ENCODE measurements at regions not wholly inside any gene's neighbourhood (a gene's known extent, or its start where the extent isn't known, plus 50 kb on each side); places are given as distances from the start of the nearest gene placed in this dataset.
"Not testable (repeated sequence)": the region's sequence is repeated elsewhere in the genome, so short reads cannot be mapped to it uniquely, and the experiment has no call there.

DNA sequence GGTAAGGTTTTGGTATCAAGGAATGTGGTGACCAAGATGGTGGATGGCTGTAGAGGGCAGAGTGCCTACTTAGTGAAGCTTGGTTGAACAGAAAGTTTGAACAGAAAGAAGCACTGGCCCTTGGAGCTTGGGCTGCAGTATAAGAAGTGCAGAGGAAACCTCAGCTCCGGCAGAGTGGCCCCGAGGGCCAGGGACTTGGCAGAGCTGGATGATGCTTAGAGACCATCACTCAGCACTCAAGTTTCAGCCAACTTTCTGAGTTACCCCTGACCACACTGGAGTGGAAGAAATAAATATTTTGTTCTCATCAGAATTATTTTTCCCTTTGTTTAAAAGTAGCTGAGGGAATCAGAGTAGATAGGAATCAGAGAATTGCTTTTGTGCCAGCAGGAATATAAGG is 336.7 kb downstream of the C7orf25 start:
- DNase-seq (ENCODE audit: low read depth in 4 of 4, low spot score in 2 of 4), result no peak

DNA sequence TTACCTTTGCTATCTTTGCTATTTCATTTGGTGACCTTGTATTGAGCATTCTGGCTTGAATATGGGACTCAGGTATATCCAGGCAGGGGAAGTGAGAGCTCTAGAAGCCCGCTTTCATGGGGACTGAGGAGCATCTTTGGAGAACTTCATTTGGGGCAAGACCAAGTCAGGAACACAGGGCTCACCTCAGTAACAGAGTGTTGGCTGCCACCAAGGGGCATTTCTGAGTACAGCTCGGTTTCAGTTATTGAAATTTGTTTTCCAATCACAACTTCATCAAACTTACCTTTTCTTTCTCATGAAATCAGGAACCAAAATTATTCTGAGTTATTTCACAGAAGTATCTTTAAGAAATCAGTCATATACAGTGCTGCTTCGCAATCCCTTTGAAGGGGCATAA is 337.2 kb downstream of the C7orf25 start:
- no peak for DNase-seq (ENCODE audit: low read depth in 4 of 4, low spot score in 2 of 4)

DNA sequence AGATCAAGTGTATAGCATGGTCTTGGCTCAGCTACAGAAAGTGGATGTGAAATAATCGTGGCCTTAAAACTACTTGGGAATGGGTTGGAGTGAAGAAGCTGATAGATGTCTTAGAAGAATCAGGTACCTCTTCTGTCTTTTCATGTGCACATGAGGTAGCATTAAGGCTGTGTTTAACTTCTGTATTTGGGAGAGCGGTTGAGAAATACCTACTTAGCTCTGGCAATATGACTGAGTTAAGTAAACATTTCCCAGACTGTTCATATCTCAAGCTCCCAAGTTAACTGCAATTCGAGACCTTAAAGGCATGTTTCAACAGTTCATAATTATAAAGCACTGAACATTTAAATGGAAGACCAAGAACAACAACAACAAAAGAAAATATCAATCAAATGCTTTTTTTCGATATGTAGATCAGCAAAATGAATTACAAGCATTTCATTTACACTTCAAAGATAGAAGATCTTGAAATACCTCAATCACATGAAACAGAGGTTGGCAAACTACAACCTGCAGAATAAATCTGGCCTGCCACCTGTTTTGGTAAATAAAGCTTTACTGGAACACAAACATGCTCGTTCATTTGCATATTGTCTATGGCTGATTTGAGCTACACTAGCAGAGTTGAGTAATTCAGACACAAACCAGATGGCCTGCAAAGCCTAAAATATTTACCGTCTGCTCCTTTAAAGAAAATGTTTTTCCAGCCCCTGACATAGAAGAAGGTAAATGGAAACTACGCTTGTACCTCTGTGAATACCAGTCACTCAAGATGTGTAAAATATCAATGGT is 337.1 kb upstream of the GLI3 start:
- DNase-seq (ENCODE audit: low read depth in 4 of 4, low spot score in 2 of 4), result no peak

DNA sequence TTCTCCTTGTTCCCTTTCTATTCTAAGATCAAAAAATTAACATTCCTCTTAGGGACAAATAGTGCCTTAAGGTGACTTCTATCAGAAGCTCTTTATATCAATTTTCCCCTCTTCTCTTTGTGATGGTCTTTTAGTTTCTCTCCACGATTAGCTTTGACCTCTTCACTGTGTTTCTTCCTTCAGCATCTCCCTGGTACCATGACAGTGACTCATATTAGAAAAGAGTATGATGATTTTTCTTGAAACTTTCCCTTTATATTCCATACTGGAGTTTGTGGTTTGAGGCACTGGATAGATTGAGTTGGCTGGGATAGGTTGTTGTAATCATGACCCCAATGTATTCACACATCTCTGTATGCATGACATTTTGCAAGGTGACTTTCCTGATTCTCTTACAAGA is 335.6 kb upstream of the GLI3 start:
- no peak for DNase-seq (ENCODE audit: low read depth in 4 of 4, low spot score in 2 of 4)

DNA sequence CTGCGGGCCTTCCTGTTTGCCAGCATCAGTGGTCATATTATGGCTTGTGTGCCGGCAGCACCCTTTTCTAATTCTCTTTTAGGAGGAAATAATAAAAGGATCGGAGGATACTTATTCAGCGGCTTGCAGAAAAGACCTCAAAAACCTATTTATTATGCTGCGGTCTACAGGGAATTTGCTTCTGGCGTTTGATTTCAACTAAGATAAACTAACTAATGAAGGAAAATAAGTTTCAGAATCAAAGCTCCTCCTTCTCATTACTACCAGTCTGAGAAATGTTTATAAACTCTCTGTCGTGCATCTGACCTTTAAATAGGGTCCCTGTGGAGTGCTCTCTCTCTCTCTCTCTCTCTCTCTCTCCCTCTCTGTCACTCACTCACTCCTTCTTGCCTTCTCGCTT is 335.0 kb upstream of the GLI3 start:
- no peak for DNase-seq (ENCODE audit: low read depth in 4 of 4, low spot score in 2 of 4)

DNA sequence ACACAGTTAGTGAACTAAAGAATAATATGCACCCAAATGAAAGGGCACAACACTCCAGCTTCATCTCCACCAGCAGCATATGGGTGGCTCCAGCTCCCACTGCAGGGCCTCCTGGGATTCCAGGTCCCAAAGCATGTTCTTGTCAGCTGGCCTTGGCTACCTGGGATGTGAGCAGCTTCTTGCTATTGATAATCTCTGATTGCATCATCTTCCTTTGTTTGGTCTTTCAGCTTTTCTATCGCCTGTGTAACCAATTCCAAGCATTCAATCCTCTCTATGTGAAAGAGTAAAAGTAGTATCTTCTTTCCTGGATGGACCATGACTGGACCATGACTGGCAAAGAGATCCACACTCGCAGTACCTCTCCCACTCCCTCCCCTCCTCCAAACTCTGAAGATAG is 333.9 kb upstream of the GLI3 start:
- DNase-seq (ENCODE audit: low read depth in 4 of 4, low spot score in 2 of 4), result no peak

DNA sequence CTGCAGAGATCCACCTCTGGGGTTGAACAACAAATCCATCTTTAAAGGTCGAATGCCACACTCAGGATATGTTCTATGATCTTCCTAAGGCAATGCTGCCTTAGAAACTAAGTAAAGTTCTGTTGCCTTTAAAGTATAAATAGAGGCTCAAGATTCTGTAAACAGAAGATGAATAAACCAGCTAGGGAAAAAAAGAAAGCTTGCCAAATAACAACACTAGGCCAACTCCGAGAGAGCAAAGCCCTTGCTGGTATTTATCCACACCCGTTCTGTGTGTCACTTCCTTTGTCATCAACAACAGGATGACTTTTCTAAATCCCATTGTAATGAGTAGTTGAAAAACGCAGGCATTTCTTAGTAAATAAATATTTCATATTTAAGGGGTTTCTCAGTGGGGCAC is 330.0 kb upstream of the GLI3 start:
- no peak for DNase-seq (ENCODE audit: low read depth in 4 of 4, low spot score in 2 of 4)

DNA sequence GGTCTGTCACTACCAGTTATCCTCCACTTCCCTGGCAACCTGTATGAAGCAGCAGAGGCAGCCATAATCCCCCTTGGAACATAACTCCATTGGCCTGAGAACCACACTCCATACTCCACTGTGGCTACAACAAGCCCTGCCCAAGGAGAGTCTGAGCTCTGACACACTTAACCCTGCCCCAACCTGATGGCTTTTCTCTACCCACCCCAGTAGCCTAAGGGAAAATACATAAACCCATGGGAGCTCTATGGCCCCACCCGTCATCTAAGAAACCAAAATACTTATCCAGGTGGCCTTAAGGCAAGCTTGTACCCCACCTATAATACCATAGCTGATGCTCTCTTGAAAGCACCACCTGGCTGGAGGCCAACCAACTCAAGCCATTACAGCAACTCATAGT is 324.8 kb upstream of the GLI3 start:
- no peak for DNase-seq (ENCODE audit: low read depth in 4 of 4, low spot score in 2 of 4)

DNA sequence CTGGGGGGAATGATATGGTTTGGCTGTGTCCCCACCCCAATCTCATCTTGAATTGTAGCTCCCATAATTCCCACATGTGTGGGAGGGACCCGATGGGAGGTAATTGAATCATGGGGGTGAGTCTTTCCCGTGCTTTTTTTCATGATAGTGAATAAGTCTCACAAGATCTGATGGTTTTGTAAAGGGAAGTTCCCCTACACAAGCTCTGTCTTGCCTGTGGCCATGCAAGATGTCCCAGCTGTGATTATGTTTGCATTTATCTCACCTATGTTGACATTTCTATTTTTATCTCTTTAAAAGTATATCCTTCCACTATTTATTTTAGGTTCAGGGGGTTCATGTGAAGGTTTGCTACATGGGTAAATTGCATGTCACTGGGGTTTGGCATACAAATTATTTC is 323.9 kb upstream of the GLI3 start:
- DNase-seq (ENCODE audit: low read depth in 4 of 4, low spot score in 2 of 4), result no peak

DNA sequence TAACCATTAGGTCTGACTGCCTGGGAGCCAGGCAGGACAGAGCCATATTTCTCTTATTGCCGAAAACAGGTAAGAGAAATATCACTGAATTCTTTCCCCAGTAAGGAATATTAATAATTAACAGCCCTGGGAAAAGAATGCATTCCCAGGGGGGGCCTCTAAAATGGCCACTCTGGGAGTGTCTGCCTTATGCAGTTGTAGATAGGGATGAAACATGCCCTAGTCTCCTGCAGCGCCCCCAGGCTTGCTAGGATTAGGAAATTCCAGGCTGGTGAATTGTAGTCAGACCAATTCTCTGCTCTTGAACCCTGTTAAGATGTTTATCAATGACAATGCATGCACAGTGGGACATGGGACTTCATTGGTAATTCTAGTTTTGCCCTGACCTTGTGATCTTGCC is 317.9 kb upstream of the GLI3 start:
- not testable (repeated sequence) for DNase-seq (ENCODE audit: low read depth in 4 of 4, low spot score in 2 of 4)

DNA sequence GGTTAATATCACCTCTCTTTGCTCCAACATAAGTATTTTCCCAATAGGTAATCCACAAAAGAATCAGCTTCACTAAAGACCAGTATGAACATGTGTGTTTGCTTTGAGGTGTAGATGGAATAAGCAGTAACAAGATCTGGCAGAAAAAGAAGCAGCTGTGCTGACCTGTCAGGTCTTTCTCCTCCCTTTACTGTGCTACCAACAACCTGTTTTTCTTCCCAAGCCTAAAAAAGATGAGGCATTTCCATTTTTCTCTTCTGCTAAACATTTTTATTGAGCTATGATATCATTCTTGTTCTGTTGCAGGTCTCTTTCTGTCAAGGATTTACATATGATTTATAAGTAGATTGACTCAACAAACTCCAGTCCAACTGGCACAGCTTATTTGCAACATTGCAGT is 315.2 kb upstream of the GLI3 start:
- DNase-seq (ENCODE audit: low read depth in 4 of 4, low spot score in 2 of 4), result no peak

DNA sequence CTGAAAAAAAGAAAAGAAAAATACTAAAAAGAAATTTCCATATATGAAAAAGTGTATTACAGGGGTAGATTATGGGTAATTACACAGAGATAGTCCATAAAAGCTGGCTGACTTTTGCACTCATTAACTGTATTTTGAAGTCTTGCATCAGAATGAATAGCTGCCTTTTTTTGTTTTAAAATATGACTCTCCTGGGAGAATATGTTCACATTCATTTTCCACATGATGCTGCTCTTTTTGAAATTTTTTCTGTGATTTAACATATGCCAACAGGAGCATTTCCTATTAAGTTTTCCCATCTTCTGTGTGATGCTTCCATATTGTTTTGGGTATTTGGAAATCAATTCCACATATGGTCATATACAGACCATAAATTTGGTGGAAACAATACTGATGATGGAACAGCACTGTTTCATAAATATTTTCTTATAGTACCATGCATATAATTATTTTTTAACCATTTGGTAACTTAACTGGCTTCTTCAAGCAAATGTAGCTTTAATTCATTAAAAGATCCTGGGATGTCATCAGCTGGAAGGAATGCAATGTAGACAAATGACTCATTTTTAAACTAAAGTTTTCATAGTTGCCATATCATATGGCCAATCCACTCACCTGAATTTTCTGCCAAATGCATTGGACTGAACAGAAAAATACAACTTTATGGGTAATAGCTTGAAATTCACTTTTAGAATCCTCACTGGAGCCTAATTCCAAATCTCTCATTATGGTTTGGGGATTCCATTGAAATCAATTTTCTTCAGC is 313.9 kb upstream of the GLI3 start:
- no peak for DNase-seq (ENCODE audit: low read depth in 4 of 4, low spot score in 2 of 4)

DNA sequence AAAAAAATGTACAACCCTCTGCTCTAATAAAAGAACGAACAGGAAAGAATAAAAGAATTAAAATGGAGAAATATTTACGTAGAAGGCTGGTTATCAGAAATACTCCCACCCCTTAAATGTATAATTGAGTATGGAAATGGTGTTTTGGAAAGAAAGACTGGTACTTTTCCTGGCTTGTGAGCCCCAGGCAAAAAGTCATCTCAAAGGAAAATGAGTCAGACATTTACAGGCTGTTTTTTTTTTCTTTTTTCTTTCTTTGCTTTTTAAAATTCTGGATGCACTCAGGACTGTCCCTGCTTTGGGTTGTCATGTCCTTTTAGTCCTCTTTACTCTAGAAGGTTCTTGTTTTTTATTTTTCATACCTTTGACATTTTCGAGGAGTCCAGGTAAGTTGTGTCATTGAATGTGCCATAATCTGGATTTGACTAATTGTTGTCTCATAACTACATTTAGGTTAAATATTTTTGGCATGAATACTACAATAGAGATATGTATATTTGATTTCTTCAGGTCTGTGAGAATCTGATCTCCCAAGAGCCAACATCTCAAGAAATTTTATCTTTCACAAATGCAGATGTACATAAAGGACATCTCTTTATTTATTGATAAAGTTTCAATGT is 313.0 kb upstream of the GLI3 start:
- DNase-seq (ENCODE audit: low read depth in 4 of 4, low spot score in 2 of 4), result no peak

DNA sequence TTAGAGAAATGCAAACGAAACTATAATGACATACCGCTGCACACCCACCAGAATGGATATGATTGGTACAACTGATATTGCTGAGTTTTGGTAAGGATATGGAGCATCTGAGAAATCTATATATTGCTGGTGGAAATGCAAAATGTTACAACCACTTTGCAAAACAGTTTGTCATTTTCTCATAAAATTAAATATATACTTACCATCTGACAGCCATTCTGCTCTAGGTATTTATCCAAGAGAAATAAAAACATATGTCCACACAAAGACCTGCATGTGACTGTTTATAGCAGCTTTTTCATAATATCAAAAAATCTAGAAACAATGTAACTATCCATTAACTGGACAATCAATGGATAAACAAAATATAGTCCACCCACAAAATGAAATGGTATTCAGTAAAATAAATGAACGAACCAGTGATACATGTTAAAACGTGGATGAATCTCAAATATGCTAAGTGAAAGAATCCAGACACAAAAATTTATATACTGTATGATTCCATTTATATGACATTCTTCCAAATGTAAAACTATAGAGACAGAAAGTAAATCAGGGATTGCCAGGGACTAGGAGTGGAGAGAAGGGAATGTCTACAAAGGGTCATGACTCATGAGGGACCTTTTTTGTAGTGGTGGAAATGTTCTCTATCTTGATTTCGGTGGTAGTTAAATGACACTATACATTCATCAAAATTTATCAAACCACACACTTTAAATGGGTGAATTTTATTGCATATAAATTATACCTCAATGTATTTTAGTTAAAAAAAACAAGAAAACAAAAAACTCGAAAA is 312.0 kb upstream of the GLI3 start:
- DNase-seq (ENCODE audit: low read depth in 4 of 4, low spot score in 2 of 4), result no peak

DNA sequence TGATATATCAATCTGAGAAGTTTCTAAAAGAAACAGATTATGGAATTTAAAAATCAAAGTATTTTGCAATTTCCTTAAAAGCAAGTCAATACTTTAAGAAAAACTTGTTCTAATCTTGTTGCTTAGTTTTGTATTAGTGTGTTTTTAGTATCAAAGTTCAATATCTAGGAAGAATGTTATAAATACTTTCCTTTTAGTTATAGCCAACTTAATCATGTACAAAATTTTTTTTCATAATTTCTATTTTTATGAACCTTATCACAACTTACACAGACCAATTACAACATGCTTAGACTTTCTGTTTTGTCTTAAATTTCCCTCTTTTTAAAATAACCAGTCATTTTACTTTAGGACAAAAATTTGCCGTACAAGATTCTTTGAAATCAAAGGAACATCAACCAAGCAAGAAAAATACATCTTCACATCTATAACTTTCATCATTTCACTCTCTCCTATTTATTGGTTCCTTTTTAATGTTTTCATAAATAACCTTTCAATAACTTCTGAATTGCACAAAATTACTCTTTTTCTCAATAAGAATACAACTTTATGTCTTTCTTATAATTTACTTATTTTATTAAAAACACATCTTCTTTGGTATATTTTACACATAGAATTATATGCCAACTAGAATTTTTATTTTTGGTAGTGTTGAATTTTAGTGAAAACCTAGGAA is 308.2 kb upstream of the GLI3 start:
- no peak for DNase-seq (ENCODE audit: low read depth in 4 of 4, low spot score in 2 of 4)

DNA sequence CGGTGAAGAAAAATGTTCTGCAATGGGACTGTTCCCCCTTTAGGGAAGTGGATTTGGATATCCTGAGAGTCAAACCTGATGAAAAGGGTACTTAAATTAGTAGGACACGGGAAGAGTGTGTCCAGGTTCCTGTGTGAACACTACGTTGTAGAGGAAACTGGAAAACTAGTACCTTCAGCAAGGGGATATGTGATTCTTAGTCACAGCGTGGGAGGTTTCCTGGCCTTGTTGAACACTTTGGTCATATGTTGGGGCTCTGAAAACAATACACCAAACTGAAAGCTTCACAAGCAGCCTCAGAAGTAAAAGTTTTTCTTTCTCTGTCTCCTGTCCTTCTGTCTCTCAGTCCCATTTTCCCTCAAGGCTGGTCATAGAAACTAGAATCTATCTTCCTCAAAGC is 306.9 kb upstream of the GLI3 start:
- no peak for DNase-seq (ENCODE audit: low read depth in 4 of 4, low spot score in 2 of 4)

DNA sequence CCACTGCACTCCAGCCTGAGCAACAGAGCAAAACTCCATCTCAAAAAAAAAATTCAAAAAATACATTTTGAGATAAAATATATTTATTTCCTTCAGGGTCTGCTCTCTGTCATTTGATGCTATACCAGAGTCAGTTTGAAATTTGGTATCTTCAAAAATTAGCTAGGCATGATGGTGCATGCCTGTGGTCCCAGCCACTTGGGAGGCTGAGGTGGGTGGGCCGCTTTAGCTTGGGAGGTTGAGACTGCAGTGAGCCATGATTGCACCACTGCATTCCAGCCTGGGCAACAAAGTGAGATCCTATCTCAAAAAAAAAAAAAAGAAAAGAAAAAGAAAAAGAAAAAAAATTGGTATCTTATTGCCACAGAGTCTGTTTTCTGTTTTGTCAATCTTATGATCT is 305.4 kb upstream of the GLI3 start:
- not testable (repeated sequence) for DNase-seq (ENCODE audit: low read depth in 4 of 4, low spot score in 2 of 4)

DNA sequence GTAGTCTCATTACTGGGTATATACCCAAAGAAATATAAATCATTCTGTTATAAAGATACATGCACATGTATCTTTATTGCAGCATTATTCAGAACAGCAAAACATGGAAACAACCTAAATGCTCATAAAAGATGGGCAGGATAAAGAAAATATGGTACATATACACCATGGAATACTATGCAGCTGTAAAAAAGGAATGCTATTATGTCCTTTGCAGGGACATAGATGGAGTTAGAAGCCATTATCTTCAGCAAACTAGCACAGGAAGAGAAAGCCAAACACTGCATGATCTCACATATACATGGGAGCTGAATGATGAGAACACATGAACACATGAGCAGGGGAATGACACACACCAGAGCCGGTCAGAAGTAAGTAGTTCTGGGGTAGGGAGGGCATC is 297.4 kb upstream of the GLI3 start:
- no peak for DNase-seq (ENCODE audit: low read depth in 4 of 4, low spot score in 2 of 4)

DNA sequence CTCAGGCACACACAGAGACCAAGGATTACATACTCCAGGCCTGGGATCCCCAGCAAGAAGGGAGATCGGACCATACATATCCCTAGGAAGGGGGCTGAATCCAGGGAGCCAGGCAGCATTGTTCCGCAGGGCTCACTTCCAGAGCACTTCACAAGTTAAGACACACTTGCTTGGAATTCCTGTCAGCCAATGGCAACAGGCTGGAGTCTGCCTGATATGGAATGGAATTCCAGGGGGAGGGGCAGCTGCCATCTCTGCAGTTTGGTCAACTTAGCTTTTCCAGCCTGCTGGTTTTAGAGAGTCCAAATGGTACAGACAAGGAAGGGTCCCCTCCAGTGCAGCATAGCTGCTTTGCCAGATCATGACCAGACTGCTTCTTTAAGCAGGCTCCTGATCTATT is 290.0 kb upstream of the GLI3 start:
- no peak for DNase-seq (ENCODE audit: low read depth in 4 of 4, low spot score in 2 of 4)

DNA sequence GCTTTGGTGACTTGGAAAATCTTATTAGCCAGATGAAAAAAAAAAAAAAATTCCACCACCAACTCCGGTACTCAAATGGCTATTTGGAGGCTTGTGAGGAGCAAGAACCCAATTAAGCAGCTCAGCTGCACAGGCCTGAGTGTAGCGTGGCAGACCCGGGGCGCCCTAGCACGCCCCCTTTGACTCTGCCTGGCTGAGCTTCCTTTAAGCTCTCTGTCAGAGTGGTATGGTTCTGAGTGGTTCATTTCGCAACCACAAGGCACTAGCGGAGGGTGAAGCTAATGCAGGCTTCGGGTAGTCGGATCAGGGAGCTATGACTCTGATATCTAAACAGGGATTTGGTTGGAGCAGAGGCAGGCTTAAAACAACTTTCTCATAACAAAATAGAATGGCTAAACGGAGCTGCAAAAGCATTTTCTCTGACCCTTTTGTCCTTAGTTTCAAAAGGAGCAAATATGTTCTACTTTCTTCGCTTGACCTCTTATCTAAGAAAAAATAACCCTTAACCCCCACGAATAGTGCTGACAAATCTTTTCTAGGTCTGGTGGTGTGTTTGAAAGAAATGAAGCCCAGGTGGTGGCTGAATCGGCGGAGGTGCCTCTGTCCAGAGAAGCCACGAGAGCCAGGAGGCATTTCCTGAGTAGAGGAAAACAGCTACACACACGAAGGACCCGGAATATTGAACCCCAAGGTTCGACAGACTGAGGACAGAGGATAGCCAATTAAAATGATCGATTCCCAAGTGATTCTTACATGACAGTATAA is 285.4 kb upstream of the GLI3 start:
- no peak for DNase-seq (ENCODE audit: low read depth in 4 of 4, low spot score in 2 of 4)

All from left renal cortex interstitium (tissue), 4 donors.